Hematopoietic multipotent progenitor cell treated with erythropoietin and hydrocortisone succinate and interleukin-3 and kit ligand, for 17 days (in vitro differentiated cells): ENCODE measurements at regions not wholly inside any gene's neighbourhood (a gene's known extent, or its start where the extent isn't known, plus 50 kb on each side); places are given as distances from the start of the nearest gene placed in this dataset.

Experiments
- DNase-seq: peaks from one replicate; pipeline ENCODE4 v3.0.0-alpha.2; 2015; ENCODE audit warnings: low spot score

- DNase-seq = no peak
Measured at GRCh38 chr2:41847744-41848441, 199.9 kb upstream of the PKDCC start.

GRCh38 chr2:41851554-41851953, 196.3 kb upstream of the PKDCC start:
- DNase-seq = no peak

DNA sequence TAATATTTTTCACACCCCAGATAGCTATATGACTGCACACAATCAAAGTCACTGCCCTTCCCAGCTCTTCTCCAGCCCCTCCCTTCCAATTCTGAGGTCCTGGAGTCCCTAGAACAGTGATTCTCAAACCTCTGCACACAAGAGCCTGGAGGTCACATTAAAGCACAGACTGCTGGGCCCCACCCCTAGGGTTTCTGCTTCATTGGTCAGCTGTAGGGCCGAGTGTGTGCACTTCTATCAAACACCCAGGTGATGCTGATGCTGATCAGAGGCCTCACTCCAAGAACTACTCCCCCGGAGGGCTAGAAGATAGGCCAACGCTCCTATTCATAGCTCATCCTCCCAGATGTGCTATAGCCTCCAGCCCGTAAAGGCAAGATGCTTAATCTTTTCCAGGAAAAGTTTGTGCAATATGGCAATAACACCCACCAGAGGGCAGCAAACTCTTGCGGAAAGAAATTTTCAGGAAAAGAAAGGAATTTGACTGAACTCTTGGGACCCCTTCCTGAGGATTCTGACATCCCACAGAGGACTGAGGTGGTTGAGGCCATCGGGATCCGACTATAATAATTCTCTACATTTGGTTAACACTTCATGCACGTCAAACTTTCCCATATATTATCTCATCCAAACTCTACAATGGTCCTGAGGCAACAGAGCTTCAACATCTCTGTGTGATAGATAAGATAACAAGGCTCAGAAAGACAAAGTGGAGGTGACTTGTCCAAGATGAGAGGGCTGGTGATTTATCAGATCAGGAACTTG, 194.2 kb upstream of the PKDCC start:
- peak; percentile 13 for DNase-seq

GRCh38 chr2:41854227-41854626, 193.6 kb upstream of the PKDCC start:
- no peak for DNase-seq

DNA sequence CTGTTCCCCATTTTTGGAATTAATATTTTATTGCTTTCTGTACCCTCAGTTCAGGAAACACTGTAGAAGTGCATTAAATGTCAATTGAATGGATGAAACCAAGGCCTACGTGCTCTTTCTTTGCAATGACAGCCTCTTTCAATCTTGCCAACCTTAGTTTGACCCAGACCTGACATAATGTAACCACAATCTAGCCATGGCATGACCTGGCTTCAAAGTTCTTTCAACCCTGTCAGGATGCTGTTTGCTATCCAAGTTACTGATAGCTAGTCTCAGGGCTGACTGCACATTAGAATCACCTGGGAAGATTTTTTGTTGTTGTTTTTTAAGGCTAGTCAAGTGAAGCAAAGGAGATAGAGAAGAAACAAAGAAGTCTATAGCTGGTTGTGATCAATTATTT, 190.9 kb upstream of the PKDCC start:
- DNase-seq = no peak

- no peak for DNase-seq
Measured at GRCh38 chr2:41859615-41860514, 188.0 kb upstream of the PKDCC start.

DNA sequence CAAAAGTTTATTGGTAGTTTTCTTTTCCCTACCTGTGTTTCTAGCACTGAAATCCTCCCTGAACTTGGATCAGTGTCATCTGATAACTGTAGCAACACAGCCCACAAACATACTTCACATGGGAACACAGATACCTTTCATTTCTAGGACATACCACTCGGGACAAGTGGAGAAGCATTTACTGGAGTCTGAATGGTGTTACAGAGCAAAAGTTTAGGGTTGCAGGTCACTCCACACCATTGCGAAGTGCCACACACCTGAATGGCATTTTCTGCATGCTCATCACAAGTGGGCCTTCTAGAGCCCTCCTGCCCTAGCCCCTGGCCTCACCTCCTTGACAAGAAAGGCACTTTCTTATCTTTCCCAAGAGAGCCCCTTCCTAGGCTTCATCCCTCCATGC, 184.8 kb upstream of the PKDCC start:
- no peak for DNase-seq

GRCh38 chr2:41865263-41865662, 182.6 kb upstream of the PKDCC start:
- DNase-seq = no peak

GRCh38 chr2:41867553-41867952, 180.3 kb upstream of the PKDCC start:
- DNase-seq = no peak

DNA sequence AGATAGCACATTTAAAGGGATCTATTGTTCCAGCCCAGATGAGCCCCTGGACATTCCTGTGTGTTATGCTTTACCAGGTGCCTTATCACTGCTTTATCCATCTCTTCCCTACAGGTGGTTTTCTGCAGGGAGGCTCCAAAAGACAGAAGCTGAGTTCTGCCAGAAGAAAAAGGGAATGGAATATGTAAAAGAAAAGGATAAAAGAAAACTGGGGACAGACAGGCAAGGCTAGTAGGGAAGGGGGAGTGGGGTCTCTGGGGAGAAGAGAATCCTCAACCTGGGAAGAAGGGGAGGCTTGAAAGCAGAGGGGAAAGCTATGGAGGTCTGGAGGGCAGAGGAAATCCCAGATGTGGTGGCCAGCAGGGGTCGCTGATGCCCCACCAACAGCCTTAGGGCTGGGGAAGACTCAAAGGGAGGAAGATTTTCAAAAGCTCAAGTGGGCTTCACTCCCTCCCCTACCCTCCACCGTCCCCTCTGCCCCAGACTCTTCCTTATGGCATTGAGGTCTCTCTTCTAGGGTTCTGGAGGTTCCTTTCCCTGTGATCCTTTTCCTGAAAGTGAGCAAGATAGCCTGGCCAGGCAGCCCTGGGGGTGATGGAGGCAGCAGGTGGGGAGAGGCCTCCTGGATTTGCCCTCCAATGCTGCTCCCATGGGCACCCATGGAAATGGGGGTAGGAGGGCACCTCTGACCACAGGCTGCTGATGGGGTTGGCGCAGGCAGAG, 178.1 kb upstream of the PKDCC start:
- peak; percentile 51 for DNase-seq

GRCh38 chr2:41870265-41870585, 177.6 kb upstream of the PKDCC start:
- DNase-seq = no peak

GRCh38 chr2:41871080-41871479, 176.7 kb upstream of the PKDCC start:
- DNase-seq = no peak

DNA sequence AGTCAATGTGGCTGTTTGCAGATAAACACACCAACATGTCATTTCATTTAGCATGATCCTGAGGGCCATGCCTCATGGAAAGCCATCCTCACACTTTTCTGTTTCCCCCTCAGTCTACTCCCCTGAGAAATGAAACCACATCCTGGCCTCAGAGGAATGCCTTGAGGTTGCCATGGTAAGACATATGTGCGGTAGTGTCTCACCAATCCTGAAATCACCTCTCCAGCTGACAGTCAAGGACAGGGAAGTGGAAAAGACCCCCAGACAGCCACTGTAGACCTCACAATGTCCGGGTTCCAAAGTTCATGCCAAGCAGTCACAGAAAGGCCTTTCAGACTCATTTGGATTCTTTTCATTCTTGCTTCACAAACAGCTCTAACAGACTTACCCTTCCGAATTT, 175.2 kb upstream of the PKDCC start:
- DNase-seq = no peak

GRCh38 chr2:41873102-41874031, 174.5 kb upstream of the PKDCC start:
- DNase-seq = no peak

DNA sequence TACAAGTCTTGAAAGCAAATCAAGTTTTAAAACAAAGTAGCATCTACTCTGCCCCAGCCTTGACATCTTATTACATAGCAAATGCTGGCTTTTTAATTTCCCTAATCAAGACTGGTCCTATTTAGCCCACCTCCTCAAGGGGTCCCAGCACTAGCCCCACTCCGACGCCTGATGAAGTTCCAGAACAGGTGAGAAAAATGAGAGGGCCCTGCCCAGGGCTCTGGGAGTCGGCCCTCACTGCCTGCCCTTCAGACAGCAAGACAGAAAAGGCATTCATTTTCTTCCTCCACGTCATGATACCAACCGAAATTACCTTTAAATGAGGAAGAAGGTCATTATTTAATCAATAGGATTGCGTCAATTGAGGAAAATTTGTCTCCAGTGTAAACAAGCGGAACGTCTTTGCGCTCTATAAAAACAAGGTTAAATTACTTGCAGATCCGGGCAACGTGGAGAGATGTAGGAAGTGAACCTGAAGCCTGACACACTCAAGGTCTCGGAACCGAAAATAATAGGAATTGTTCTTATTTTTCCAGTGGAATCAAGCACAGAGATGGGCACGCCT, 170.6 kb upstream of the PKDCC start:
- no peak for DNase-seq

GRCh38 chr2:41878056-41878455, 169.8 kb upstream of the PKDCC start:
- DNase-seq = no peak

DNA sequence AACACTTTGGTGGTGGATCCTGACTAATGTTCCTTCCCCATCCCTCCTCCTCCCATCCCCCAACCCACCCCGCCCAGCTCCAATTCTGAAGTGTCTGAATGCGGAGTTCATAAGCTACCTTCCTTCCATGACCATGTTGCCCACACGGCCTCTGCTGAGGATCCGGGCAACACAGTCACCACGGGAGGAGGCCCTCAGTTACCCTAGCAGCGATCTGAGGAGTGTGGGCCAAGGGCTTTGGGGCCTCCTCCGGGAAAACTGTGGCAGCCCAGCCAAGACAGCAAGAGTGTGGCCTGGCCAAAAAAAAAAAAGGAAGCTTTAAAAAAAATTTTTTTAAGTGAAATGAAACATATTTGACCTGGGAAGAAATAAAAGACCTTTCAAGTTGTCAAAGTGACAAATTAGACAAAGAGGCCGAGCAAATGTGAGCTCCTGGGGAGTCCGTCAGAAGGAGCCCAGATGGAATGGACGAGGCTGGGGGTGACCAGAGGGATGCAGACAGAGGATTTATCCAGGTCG, 169.0 kb upstream of the PKDCC start:
- DNase-seq = no peak

GRCh38 chr2:41879235-41879916, 168.4 kb upstream of the PKDCC start:
- DNase-seq = no peak

GRCh38 chr2:41880561-41881243, 167.1 kb upstream of the PKDCC start:
- DNase-seq = no peak
